OCI-LY7 (cell line): ENCODE measurements at regions not wholly inside any gene's neighbourhood (a gene's known extent, or its start where the extent isn't known, plus 50 kb on each side); places are given as distances from the start of the nearest gene placed in this dataset.

ENCODE experiments used
- CTCF ChIP-seq: fragments of 200-600 bp; sonication (generic); conservative IDR thresholded peaks from 2 replicates; pipeline ENCODE4 v1.5.1; 2014; ENCODE audit warnings: mild to moderate bottlenecking, antibody characterized with exemption, low read length, moderate library complexity, mixed read lengths
- EZH2phosphoT487 ChIP-seq: fragments of 200-600 bp; sonication (generic); IDR thresholded peaks from 2 replicates; pipeline ENCODE4 v1.6.1; 2018; ENCODE audit warnings: low read depth, borderline replicate concordance, mild to moderate bottlenecking, mixed run types, antibody characterized with exemption, low read length, moderate library complexity, mixed read lengths

GRCh38 chr2:21422724-21423522 lies 299.2 kb downstream of the TDRD15 start:
- TF ChIP-seq CTCF (no peak), EZH2phosphoT487 (no peak)
